ENCODE measurements at regions not wholly inside any gene's neighbourhood (a gene's known extent, or its start where the extent isn't known, plus 50 kb on each side); places are given as distances from the start of the nearest gene placed in this dataset.

- TF ChIP-seq CTCF (IDR thresholded peaks at IDR 0.05; ENCODE audit: low read depth, low read length, missing control alignments): no peak
- H3K4me3 ChIP-seq (replicated peaks; ENCODE audit: low read depth, low read length): no peak overlapping the region
- no peak for DNase-seq (ENCODE audit: extremely low read depth, low read depth)
Observed at GRCh38 chr17:74059479-74060240, 143.8 kb upstream of the RPL38 start.

GRCh38 chr17:74061758-74062157 is 141.7 kb upstream of the RPL38 start:
- no peak for TF ChIP-seq CTCF (IDR thresholded peaks at IDR 0.05; ENCODE audit: low read depth, low read length, missing control alignments)
- H3K4me3 ChIP-seq (replicated peaks; ENCODE audit: low read depth, low read length): no peak overlapping the region
- DNase-seq (ENCODE audit: extremely low read depth, low read depth): no peak

- no peak for TF ChIP-seq CTCF (IDR thresholded peaks at IDR 0.05; ENCODE audit: low read depth, low read length, missing control alignments)
- no peak overlapping the region for H3K4me3 ChIP-seq (replicated peaks; ENCODE audit: low read depth, low read length)
- DNase-seq (ENCODE audit: extremely low read depth, low read depth): no peak
Observed at GRCh38 chr17:74062234-74062633, 141.2 kb upstream of the RPL38 start.

GRCh38 chr17:74063439-74063838 is 140.0 kb upstream of the RPL38 start:
- no peak for TF ChIP-seq CTCF (IDR thresholded peaks at IDR 0.05; ENCODE audit: low read depth, low read length, missing control alignments)
- H3K4me3 ChIP-seq (replicated peaks; ENCODE audit: low read depth, low read length): no peak overlapping the region
- no peak for DNase-seq (ENCODE audit: extremely low read depth, low read depth)

- H3K4me3 ChIP-seq (replicated peaks; ENCODE audit: low read depth, low read length): no peak overlapping the region
- no peak for DNase-seq (ENCODE audit: extremely low read depth, low read depth)
- no peak for TF ChIP-seq CTCF (IDR thresholded peaks at IDR 0.05; ENCODE audit: low read depth, low read length, missing control alignments)
Observed at GRCh38 chr17:74070374-74070773, 133.1 kb upstream of the RPL38 start.

GRCh38 chr17:74070998-74071679 is 132.3 kb upstream of the RPL38 start:
- no peak for DNase-seq (ENCODE audit: extremely low read depth, low read depth)
- TF ChIP-seq CTCF (IDR thresholded peaks at IDR 0.05; ENCODE audit: low read depth, low read length, missing control alignments): no peak
- H3K4me3 ChIP-seq (replicated peaks; ENCODE audit: low read depth, low read length): no peak overlapping the region
